ENCODE measurements at regions not wholly inside any gene's neighbourhood (a gene's known extent, or its start where the extent isn't known, plus 50 kb on each side); places are given as distances from the start of the nearest gene placed in this dataset.

GRCh38 chr1:108045460-108045859 is 80.5 kb upstream of the VAV3 start:
- TF ChIP-seq CTCF (IDR thresholded peaks at IDR 0.05; ENCODE audit: poor library complexity, severe bottlenecking) (no peak), EZH2 (IDR thresholded peaks at IDR 0.05; ENCODE audit: borderline replicate concordance, insufficient read depth, low read length, poor library complexity, severe bottlenecking) (no peak), REST (IDR thresholded peaks at IDR 0.05; ENCODE audit: borderline replicate concordance) (no peak), TAF1 (IDR thresholded peaks at IDR 0.05; ENCODE audit: low read depth) (no peak), MXI1 (conservative IDR thresholded peaks at IDR 0.05; ENCODE audit: poor library complexity, severe bottlenecking) (no peak), EP300 (conservative IDR thresholded peaks at IDR 0.05; ENCODE audit: poor library complexity, severe bottlenecking) (peak; percentile 35), POLR2AphosphoS5 (IDR thresholded peaks at IDR 0.05) (no peak)
